GM04503 (cell line): ENCODE measurements at regions not wholly inside any gene's neighbourhood (a gene's known extent, or its start where the extent isn't known, plus 50 kb on each side); places are given as distances from the start of the nearest gene placed in this dataset.
"Not testable (repeated sequence)": the region's sequence is repeated elsewhere in the genome, so short reads cannot be mapped to it uniquely, and the experiment has no call there.

ENCODE experiments used
- DNase-seq: peaks from one replicate; pipeline ENCODE4 v3.0.0-alpha.2; 2012; ENCODE audit warnings: low read depth

DNA sequence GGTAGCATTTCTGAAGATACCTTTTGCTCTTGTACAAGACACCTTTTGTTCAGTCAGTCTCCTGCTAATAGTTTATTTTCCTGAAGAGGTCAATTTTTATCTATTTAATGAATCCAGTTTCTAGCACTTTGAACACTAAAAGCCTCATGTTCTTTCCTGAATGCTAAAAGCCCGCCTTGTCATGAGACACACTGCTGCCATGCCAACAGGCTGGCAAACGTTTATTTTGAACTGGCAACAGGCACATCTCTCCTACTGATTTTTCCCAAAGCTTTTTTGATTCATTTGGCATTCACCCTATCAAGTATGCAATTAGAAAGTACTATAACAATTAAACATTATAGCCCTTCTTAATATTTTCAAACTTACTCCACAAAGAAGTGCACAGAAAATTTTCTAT is 421.2 kb upstream of the EYS start:
- DNase-seq = no peak

DNA sequence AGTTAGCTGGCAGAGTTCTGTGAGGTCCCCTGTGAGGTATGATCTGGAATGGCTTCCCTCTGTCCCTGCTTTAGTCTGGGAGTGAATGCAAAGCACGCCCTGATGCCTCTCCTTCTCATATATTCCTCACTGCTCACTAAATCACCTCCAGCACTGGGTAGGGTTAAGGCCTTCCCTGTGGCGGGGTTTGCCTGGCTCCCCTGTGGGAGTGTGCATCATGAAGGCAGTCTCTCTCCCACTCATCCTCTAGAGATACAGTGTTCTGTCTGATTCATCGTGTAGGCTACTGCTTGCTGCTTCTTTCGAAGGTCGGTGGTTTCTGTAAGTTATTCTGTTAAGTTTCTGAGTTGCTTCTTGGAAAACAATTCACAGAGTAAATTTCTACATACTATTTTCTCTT is 420.0 kb upstream of the EYS start:
- no peak for DNase-seq

GRCh38 chr6:66126358-66126757 is 419.3 kb upstream of the EYS start:
- DNase-seq = no peak

- DNase-seq = no peak
These were observed 396.9 kb upstream of the EYS start for GRCh38 chr6:66103954-66104353.

- DNase-seq = no peak
These were observed 396.3 kb upstream of the EYS start for GRCh38 chr6:66103354-66103753.

- no peak for DNase-seq
These were observed 389.7 kb upstream of the EYS start for GRCh38 chr6:66096679-66097078.

DNA sequence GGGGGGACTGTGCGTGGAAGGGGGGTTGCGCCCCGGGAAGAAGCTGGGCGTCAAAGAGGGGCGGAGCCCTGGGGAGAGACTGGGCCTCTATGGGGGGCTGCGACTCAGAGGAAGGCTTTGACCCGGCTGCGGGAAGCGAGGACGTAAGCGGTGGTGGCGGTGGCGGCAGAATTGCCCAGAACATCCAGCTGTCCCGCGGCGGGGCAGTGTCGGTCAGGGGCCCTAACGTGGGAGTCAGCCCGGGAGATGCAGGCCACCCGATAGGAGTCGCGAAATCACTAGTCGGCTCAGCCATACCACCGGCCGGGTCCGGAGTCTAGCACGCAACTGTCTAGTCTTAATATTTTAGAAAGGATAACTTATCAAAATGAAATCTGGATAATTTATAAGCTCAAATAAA is 387.6 kb upstream of the EYS start:
- DNase-seq = no peak

DNA sequence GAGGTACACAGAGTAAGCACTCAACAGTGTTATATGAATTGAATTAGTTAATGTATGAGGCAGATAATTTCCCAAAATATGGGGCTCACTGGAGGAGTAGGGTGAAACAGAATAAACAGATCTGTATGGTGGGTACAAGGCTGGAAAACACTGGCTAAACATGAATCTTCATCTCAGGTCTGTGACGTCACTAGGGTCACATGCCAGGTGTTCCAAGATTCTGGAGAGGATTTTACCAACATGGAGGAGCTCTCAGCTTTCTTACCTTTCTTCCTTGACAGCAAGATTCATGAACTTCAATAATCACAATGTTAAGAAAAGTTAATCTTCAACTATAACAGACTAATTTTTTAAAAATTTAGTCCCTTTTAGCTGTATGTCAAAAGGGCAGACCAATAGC is 385.3 kb upstream of the EYS start:
- DNase-seq = not testable (repeated sequence)

DNA sequence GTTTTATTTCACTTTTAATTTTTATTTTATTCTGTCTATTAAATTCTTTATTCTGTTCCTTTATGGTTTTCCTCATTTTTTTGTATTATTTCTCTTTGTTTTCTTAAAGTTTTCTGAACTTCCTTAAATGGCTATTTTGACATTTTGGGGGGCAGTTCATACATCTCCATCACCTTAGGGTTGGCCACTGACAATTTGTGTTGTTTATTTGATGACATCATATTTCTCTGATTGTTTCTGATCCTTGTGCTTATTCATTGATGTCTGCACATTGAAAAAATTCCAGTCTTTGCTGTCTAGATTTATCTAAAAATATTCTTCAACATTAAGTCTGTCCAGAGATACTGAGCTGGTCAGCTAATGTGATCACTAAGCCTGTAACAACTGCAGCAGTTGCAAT is 379.5 kb upstream of the EYS start:
- DNase-seq = no peak

GRCh38 chr6:66082914-66083313 is 375.9 kb upstream of the EYS start:
- DNase-seq = no peak

DNA sequence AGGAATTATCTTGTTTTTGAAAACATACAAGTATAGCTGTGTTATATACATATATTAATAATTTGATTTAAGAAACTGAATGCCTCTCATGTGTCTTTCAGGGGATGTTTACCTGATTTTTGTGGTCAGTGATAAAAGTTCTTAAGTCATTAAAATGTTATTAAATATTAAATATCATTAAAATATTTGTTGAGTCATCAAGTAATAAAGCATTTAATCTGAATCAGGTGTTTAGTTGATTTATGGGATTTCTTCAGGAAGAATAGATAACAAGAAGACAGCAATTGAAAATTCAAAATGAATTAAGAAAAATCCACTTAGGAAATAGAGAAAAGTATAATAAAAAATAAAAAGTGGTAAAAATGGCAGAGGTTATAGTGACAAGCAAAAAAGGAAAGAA is 361.9 kb upstream of the EYS start:
- no peak for DNase-seq

- DNase-seq = no peak
These were observed 361.0 kb upstream of the EYS start for GRCh38 chr6:66068033-66068432.

- no peak for DNase-seq
These were observed 358.3 kb upstream of the EYS start for GRCh38 chr6:66065313-66065712.

- no peak for DNase-seq
These were observed 350.0 kb upstream of the EYS start for GRCh38 chr6:66057034-66057433.

DNA sequence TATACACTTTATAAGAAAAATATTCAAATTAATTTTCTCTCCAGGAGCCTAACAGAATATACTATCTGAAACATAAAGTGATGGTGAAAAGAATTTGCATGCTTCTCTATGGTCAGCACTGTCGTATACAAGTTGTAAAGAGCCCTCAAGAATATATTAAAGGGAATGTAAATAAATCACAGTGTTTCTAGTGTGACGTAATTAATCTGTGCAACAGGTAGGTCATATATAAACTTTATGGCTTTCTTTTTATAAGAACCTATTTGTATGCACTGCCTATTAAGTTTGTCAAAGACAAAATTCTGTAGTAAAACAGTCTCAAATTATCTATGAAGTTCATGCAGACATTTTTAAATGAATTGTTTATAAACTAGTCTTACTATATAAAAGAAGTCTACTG is 347.9 kb upstream of the EYS start:
- DNase-seq = no peak

DNA sequence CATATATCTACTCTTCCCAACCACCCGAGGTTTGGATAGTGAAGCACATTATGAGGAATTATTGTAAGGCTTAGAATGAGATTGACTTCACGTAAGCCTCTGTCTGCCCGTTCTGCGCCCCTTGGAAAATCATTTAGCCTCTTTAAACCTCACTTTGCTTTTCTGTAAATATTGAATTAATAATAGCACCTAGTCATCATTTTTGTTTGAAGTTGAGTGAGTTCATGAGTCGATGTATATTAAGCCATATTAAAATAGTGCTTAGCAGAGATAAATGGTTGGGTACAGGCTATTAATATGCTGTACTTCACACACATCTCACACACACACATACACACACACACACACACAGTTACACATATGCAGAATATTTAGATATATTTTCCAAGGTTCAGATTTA is 344.8 kb upstream of the EYS start:
- DNase-seq = no peak

GRCh38 chr6:66048684-66049474 is 341.9 kb upstream of the EYS start:
- no peak for DNase-seq

- DNase-seq = no peak
These were observed 325.6 kb upstream of the EYS start for GRCh38 chr6:66032626-66033025.

DNA sequence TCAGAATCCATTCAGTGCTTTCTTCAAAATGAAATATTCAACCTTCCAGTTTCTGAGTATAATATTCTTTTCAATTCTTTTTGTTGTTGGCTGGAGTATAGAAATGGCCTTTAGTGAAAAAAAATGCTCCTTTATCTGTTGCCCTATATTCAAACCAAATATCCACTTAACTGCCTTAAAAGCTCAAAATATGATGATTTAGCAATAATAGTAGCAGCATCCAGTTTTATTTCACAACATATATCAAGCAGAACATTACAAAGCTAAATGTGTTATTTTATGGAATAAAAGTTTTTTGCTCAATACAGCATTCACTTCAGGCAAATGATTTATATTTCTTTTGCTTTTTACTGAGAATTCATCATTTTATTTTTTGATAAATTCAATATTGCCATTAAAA is 322.4 kb upstream of the EYS start:
- no peak for DNase-seq

DNA sequence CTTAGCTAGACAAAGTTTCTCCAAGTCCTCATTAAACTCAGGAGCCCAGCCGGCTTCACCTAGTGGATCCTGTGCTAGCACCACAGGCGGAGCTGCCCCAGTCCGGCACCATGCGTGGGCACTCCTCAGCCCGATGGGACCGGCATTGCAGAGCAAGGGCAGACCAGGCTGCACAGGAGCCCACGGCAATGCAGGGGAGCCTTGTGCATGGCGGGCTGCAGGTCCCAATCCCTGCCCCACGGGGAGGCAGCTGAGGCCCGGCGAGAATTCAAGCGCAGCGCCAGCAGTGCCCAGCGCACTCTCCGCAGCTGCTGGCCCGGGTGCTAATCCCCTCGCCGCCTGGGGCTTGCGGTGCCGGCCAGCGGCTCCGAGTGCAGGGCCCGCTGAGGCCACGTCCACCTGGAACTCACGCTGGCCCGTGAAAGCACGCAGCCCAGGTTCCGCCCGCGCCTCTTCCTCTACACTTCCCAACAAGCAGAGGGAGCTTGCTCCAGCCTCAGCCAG is 292.3 kb upstream of the EYS start:
- no peak for DNase-seq

- no peak for DNase-seq
These were observed 291.5 kb upstream of the EYS start for GRCh38 chr6:65998544-65998943.

DNA sequence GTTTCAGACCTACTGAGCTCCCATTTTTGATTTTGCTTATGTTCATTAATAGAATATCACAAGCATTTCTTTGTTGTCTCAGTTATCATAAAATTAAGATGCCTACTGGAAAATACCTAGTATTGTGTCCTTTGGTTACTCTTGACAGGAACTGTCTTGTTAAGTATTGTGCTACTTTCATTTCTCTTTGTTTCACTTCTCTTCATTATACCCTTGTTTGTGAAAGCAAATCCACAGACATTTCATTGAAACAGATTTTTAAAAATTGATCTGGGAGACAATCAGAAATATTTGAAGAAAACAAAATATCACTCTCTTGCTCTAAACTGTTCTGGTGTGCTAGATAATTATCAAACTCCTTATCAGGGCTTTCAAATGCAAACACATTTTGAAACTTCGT is 290.5 kb upstream of the EYS start:
- DNase-seq = no peak

- DNase-seq = no peak
These were observed 289.1 kb upstream of the EYS start for GRCh38 chr6:65996096-65996495.

DNA sequence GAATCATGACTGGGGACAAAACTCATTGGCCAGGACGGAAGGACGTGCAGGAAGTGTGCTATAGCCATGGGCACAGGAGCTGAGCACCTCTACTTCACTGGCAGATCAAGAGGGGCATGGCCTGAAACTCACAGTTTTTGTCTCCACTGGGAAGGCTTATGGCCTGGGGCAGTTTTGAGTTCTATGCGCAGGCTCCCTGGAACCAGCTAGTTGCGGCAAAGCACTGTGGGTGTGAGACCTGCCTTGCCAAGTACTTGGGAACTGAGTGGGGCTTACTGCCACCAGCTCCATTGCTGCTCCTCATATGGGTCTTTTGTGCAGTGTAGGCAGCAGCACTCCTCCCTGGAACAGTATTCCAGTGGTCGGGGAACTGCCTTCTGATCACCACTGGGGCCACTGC is 282.6 kb upstream of the EYS start:
- DNase-seq = no peak
